Liver (tissue), 8 donors: ENCODE measurements at regions not wholly inside any gene's neighbourhood (a gene's known extent, or its start where the extent isn't known, plus 50 kb on each side); places are given as distances from the start of the nearest gene placed in this dataset.

ENCODE experiments used
- DNase-seq: peaks from one replicate; pipeline ENCODE4 v3.0.0-alpha.2; 2017; ENCODE audit warnings: low spot score
- H3K27ac ChIP-seq, 2 donors: one replicate each; pipeline ENCODE4 v1.7.0; 2013; ENCODE audit warnings: inconsistent platforms in 2 of 2, low read length in 2 of 2, control low read depth in 1 of 2, low read depth in 1 of 2, mild to moderate bottlenecking in 1 of 2
- H3K27me3 ChIP-seq, 4 donors: one replicate each; pipeline versions ENCODE4 v1.6.1 to v1.7.0; 2013; ENCODE audit warnings: low read length in 3 of 4, inconsistent platforms in 1 of 4, mild to moderate bottlenecking in 1 of 4, moderate library complexity in 1 of 4; ENCODE audit not compliant: control insufficient read depth in 4 of 4, insufficient read depth in 4 of 4
- H3K36me3 ChIP-seq, 4 donors: one replicate each; pipeline versions ENCODE4 v1.6.1 to v1.7.0; 2013; ENCODE audit warnings: low read length in 3 of 4, mild to moderate bottlenecking in 3 of 4, low read depth in 1 of 4, moderate library complexity in 1 of 4; ENCODE audit not compliant: control insufficient read depth in 4 of 4, insufficient read depth in 3 of 4
- H3K4me1 ChIP-seq, 4 donors: one replicate each; pipeline versions ENCODE4 v1.6.1 to v1.7.0; 2013; ENCODE audit warnings: low read length in 3 of 4, mild to moderate bottlenecking in 3 of 4, moderate library complexity in 1 of 4; ENCODE audit not compliant: control insufficient read depth in 4 of 4, insufficient read depth in 4 of 4
- H3K4me3 ChIP-seq, 3 donors: one replicate each; pipeline versions ENCODE4 v1.6.1 to v1.7.0; 2013; ENCODE audit warnings: low read length in 3 of 3, control low read depth in 1 of 3, low read depth in 1 of 3, mild to moderate bottlenecking in 1 of 3
- H3K9ac ChIP-seq, 2 donors: one replicate each; pipeline ENCODE4 v1.7.0; 2013; ENCODE audit warnings: low read length in 2 of 2, mild to moderate bottlenecking in 2 of 2, moderate library complexity in 2 of 2, control low read depth in 1 of 2, low read depth in 1 of 2
- H3K9me3 ChIP-seq, 4 donors: one replicate each; pipeline versions ENCODE4 v1.6.1 to v1.7.0; 2013; ENCODE audit warnings: low read length in 3 of 4; ENCODE audit not compliant: control insufficient read depth in 4 of 4
- ATF3 ChIP-seq: IDR thresholded peaks from 2 replicates; pipeline ENCODE4 v1.6.1; 2016; ENCODE audit warnings: antibody characterized with exemption
- CTCF ChIP-seq: fragments of 150-350 bp; IDR thresholded peaks from 2 replicates; pipeline ENCODE4 v1.5.1; 2017; ENCODE audit warnings: improper control_type of control experiment, low read depth, low read length; ENCODE audit not compliant: missing input control
- FOXA2 ChIP-seq: IDR thresholded peaks from 2 replicates; pipeline ENCODE4 v1.6.1; 2016; ENCODE audit warnings: antibody characterized with exemption
- GABPA ChIP-seq, 2 donors: IDR thresholded peaks in 1 of 2; conservative IDR thresholded peaks in 1 of 2; 2 replicates each; pipeline ENCODE4 v1.6.1; 2016; ENCODE audit warnings: antibody characterized with exemption in 2 of 2, mild to moderate bottlenecking in 1 of 2, moderate library complexity in 1 of 2
- HNF4A ChIP-seq, 2 donors: conservative IDR thresholded peaks; 2 replicates each; pipeline ENCODE4 v1.6.1; 2016; ENCODE audit warnings: antibody characterized with exemption in 2 of 2, mild to moderate bottlenecking in 2 of 2
- HNF4G ChIP-seq: IDR thresholded peaks from 2 replicates; pipeline ENCODE4 v1.6.1; 2016; ENCODE audit warnings: antibody characterized with exemption
- JUND ChIP-seq, 2 donors: IDR thresholded peaks; 2 replicates each; pipeline ENCODE4 v1.6.1; 2016; ENCODE audit warnings: antibody characterized with exemption in 2 of 2
- MAX ChIP-seq: IDR thresholded peaks from 2 replicates; pipeline ENCODE4 v1.6.1; 2016; ENCODE audit warnings: antibody characterized with exemption
- RAD21 ChIP-seq, 2 donors: IDR thresholded peaks; 2 replicates each; pipeline ENCODE4 v1.6.1; 2016; ENCODE audit warnings: antibody characterized with exemption in 2 of 2, mild to moderate bottlenecking in 2 of 2
- REST ChIP-seq: IDR thresholded peaks from 2 replicates; pipeline ENCODE4 v1.6.1; 2016; ENCODE audit warnings: antibody characterized with exemption, mild to moderate bottlenecking
- RXRA ChIP-seq, 2 donors: IDR thresholded peaks; 2 replicates each; pipeline ENCODE4 v1.6.1; 2017 to 2018; ENCODE audit warnings: antibody characterized with exemption in 2 of 2, mild to moderate bottlenecking in 1 of 2
- SP1 ChIP-seq: IDR thresholded peaks from 2 replicates; pipeline ENCODE4 v1.6.1; 2018; ENCODE audit warnings: antibody characterized with exemption, mild to moderate bottlenecking
- TAF1 ChIP-seq: conservative IDR thresholded peaks from 2 replicates; pipeline ENCODE4 v1.6.1; 2016; ENCODE audit warnings: antibody characterized with exemption, mild to moderate bottlenecking
- YY1 ChIP-seq: IDR thresholded peaks from 2 replicates; pipeline ENCODE4 v1.6.1; 2016; ENCODE audit warnings: antibody characterized with exemption, mild to moderate bottlenecking
- ZBTB33 ChIP-seq: IDR thresholded peaks from 2 replicates; pipeline ENCODE4 v1.6.1; 2016; ENCODE audit warnings: antibody characterized with exemption
- WGBS: extraction: QIAGEN DNeasy Blood & Tissue Kit; methylation state at CpG from one replicate; pipeline ENCODE4 v1.1.7; 2013; 5-methylcytosine and 5-hydroxymethylcytosine counted together
- donor health status: healthy.
- donor health status: healthy.
- donor health status: healthy.
- donor health status: healthy.
- donor health status: healthy.

- 71% methylated on average over 2 of the region's 2 CpGs for WGBS
- TF ChIP-seq FOXA2: no peak
- no peak for TF ChIP-seq RAD21 (IDR thresholded peaks at IDR 0.05)
- TF ChIP-seq HNF4A (conservative IDR thresholded peaks at IDR 0.05): no peak
- no peak for TF ChIP-seq TAF1
- TF ChIP-seq ZBTB33: no peak
- TF ChIP-seq SP1: no peak
- TF ChIP-seq MAX: no peak
- no peak for TF ChIP-seq RXRA (IDR thresholded peaks at IDR 0.05)
- no peak for TF ChIP-seq CTCF
- no peak for TF ChIP-seq GABPA (IDR thresholded peaks at IDR 0.05 in 1 of 2, conservative IDR thresholded peaks at IDR 0.05 in 1 of 2)
- no peak for TF ChIP-seq JUND (IDR thresholded peaks at IDR 0.05)
- TF ChIP-seq REST: no peak
These were observed 67.5 kb upstream of the MDFIC start for GRCh38 chr7:114854369-114854768.

GRCh38 chr7:114856625-114857024, 65.3 kb upstream of the MDFIC start:
- H3K4me1 ChIP-seq: no peaks in the 10 kb centered on the region
- H3K27ac ChIP-seq: no peak overlapping the region
- H3K36me3 ChIP-seq: no peaks in the 10 kb centered on the region
- no peaks in the 10 kb centered on the region for H3K9me3 ChIP-seq
- no peak overlapping the region for H3K4me3 ChIP-seq
- H3K27me3 ChIP-seq: peaks cover 0 to 2% (median 0%) of the 10 kb centered on the region in 4 donors
- H3K9ac ChIP-seq: no peak overlapping the region
- 55% methylated on average over 3 of the region's 3 CpGs for WGBS
- no peak for DNase-seq
- TF ChIP-seq REST (no peak), ATF3 (no peak), YY1 (no peak), GABPA (IDR thresholded peaks at IDR 0.05 in 1 of 2, conservative IDR thresholded peaks at IDR 0.05 in 1 of 2) (no peak), CTCF (no peak), SP1 (no peak), RXRA (IDR thresholded peaks at IDR 0.05) (no peak), ZBTB33 (no peak), JUND (IDR thresholded peaks at IDR 0.05) (no peak), TAF1 (no peak), HNF4G (no peak)

More at GRCh38 chr7:114854369-114854768, 67.5 kb upstream of the MDFIC start:
- no peaks in the 10 kb centered on the region for H3K4me1 ChIP-seq
- no peak for DNase-seq
- H3K4me3 ChIP-seq: no peak overlapping the region
- H3K9me3 ChIP-seq: no peaks in the 10 kb centered on the region
- H3K9ac ChIP-seq: no peak overlapping the region
- no peak overlapping the region for H3K27ac ChIP-seq
- no peaks in the 10 kb centered on the region for H3K36me3 ChIP-seq
- peaks cover 0 to 2% (median 0%) of the 10 kb centered on the region in 4 donors for H3K27me3 ChIP-seq
